SK-N-MC (cell line): ENCODE measurements at regions not wholly inside any gene's neighbourhood (a gene's known extent, or its start where the extent isn't known, plus 50 kb on each side); places are given as distances from the start of the nearest gene placed in this dataset.

Experiments
- EZH2 ChIP-seq: fragments of 200-600 bp; sonication (generic); IDR thresholded peaks from one replicate; pipeline ENCODE4 v1.6.1; 2017; ENCODE audit warnings: antibody characterized with exemption
- FOXP2 ChIP-seq: optimal IDR thresholded peaks from 2 replicates; pipeline ENCODE3; 2011; ENCODE audit warnings: mild to moderate bottlenecking, moderate library complexity; ENCODE audit not compliant: insufficient read depth; ENCODE audit errors: extremely low read length, control extremely low read depth
- POLR2AphosphoS5 ChIP-seq: IDR thresholded peaks from 2 replicates; pipeline ENCODE4 v1.6.1; 2012; ENCODE audit warnings: mild to moderate bottlenecking, low read depth, low read length, borderline replicate concordance

GRCh38 chr5:96125231-96125891, 163.7 kb upstream of the ELL2 start:
- TF ChIP-seq POLR2AphosphoS5 (no peak), EZH2 (no peak), FOXP2 (no peak)
